GM23338 (cell line): ENCODE measurements at regions not wholly inside any gene's neighbourhood (a gene's known extent, or its start where the extent isn't known, plus 50 kb on each side); places are given as distances from the start of the nearest gene placed in this dataset.

Source experiments
- ATAC-seq: fragments of 200-7000 bp; cut with Tn5 transposase; 3 replicates; pipeline ENCODE4 v1.9.1; 2020
- DNase-seq: peaks from one replicate; pipeline ENCODE4 v3.0.0-alpha.2; 2015; ENCODE audit warnings: low spot score
- H2AFZ ChIP-seq: fragments of 200-600 bp; sonication (generic); 2 replicates; pipeline ENCODE4 v1.8.0; 2016; ENCODE audit warnings: antibody characterized with exemption, mild to moderate bottlenecking, moderate library complexity
- H3F3A ChIP-seq: fragments of 200-600 bp; sonication (generic); replicated peaks from 2 replicates; pipeline ENCODE4 v1.8.0; 2017; ENCODE audit warnings: antibody characterized with exemption, mixed run types, low read depth
- H3K27ac ChIP-seq: fragments of 200-600 bp; sonication (generic); 2 replicates; pipeline ENCODE4 v1.6.1; 2016; ENCODE audit warnings: low read depth
- H3K27me3 ChIP-seq: fragments of 200-600 bp; sonication (generic); 2 replicates; pipeline ENCODE4 v1.8.0; 2016; ENCODE audit warnings: mild to moderate bottlenecking, mixed run types, moderate library complexity; ENCODE audit not compliant: insufficient read depth
- H3K36me3 ChIP-seq: fragments of 200-600 bp; sonication (generic); 2 replicates; pipeline ENCODE4 v1.8.0; 2016; ENCODE audit warnings: mild to moderate bottlenecking; ENCODE audit not compliant: insufficient read depth
- H3K4me1 ChIP-seq: fragments of 200-600 bp; sonication (generic); 2 replicates; pipeline ENCODE4 v1.8.0; 2016; ENCODE audit warnings: mild to moderate bottlenecking, moderate library complexity; ENCODE audit not compliant: insufficient read depth
- H3K4me2 ChIP-seq: fragments of 200-600 bp; sonication (generic); 2 replicates; pipeline ENCODE4 v1.7.1; 2017; ENCODE audit warnings: mixed run types
- H3K4me3 ChIP-seq: fragments of 200-600 bp; sonication (generic); 2 replicates; pipeline ENCODE4 v1.6.1; 2016; ENCODE audit warnings: mixed run types
- H3K79me2 ChIP-seq: fragments of 200-600 bp; sonication (generic); replicated peaks from 2 replicates; pipeline ENCODE4 v1.8.0; 2017; ENCODE audit warnings: mild to moderate bottlenecking; ENCODE audit not compliant: insufficient read depth
- H3K9me2 ChIP-seq: fragments of 200-600 bp; sonication (generic); 2 replicates; pipeline ENCODE4 v1.8.0; 2017; ENCODE audit not compliant: insufficient read depth
- H4K20me1 ChIP-seq: fragments of 200-600 bp; sonication (generic); replicated peaks from 2 replicates; pipeline ENCODE4 v1.8.0; 2017; ENCODE audit warnings: mild to moderate bottlenecking; ENCODE audit not compliant: insufficient read depth
- H3K27ac Mint-ChIP-seq: 2 replicates; pipeline ENCODE4 v1.8.0; 2020; ENCODE audit warnings: inconsistent platforms, mild to moderate bottlenecking, moderate library complexity, mixed read lengths
- H3K27me3 Mint-ChIP-seq: 3 replicates; pipeline ENCODE4 v1.8.0; 2022; ENCODE audit warnings: low read depth, mild to moderate bottlenecking, moderate library complexity, mixed read lengths, inconsistent platforms; ENCODE audit not compliant: insufficient read depth, poor library complexity
- H3K36me3 Mint-ChIP-seq: 3 replicates; pipeline ENCODE4 v1.8.0; 2021; ENCODE audit warnings: low read depth, mild to moderate bottlenecking, inconsistent platforms, moderate library complexity, mixed read lengths
- H3K4me1 Mint-ChIP-seq: 3 replicates; pipeline ENCODE4 v1.8.0; 2020; ENCODE audit warnings: mild to moderate bottlenecking, inconsistent platforms, mixed read lengths
- H3K4me3 Mint-ChIP-seq: 3 replicates; pipeline ENCODE4 v1.8.0; 2021; ENCODE audit warnings: moderate library complexity, mild to moderate bottlenecking, inconsistent platforms, mixed read lengths
- H3K9me3 Mint-ChIP-seq: 3 replicates; pipeline ENCODE4 v1.8.0; 2020; ENCODE audit warnings: moderate library complexity, mild to moderate bottlenecking, inconsistent platforms, mixed read lengths
- CREB1 ChIP-seq: fragments of 250-450 bp; sonication (Bioruptor Pico); IDR thresholded peaks from 2 replicates; pipeline ENCODE4 v1.5.0; 2020; ENCODE audit warnings: low read depth, mild to moderate bottlenecking, moderate library complexity
- CTCF ChIP-seq, 2 experiments: fragments of 200-600 bp in 1 of 2; sonication (generic) in 1 of 2; conservative IDR thresholded peaks; 2 replicates each; pipeline versions ENCODE4 v1.5.1 to v1.6.1; 2016 to 2017; ENCODE audit warnings: antibody characterized with exemption in 2 of 2, low read depth in 2 of 2, mild to moderate bottlenecking in 2 of 2, moderate library complexity in 1 of 2
- ETS1 ChIP-seq: IDR thresholded peaks from 2 replicates; pipeline ENCODE4 v1.6.1; 2016; ENCODE audit warnings: antibody characterized with exemption
- EZH2phosphoT487 ChIP-seq: fragments of 200-600 bp; sonication (generic); IDR thresholded peaks from one replicate; pipeline ENCODE4 v1.8.1; 2018; ENCODE audit warnings: antibody characterized with exemption; ENCODE audit not compliant: unreplicated experiment
- POLR2AphosphoS5 ChIP-seq: IDR thresholded peaks from 2 replicates; pipeline ENCODE4 v1.6.1; 2016; ENCODE audit warnings: antibody characterized with exemption, low read depth
- REST ChIP-seq: IDR thresholded peaks from one replicate; pipeline ENCODE4 v1.6.1; 2018; ENCODE audit warnings: antibody characterized with exemption; ENCODE audit not compliant: unreplicated experiment
- STAT1 ChIP-seq: IDR thresholded peaks from one replicate; pipeline ENCODE4 v1.6.1; 2016; ENCODE audit warnings: antibody characterized with exemption; ENCODE audit not compliant: unreplicated experiment
- ZNF114 ChIP-seq: fragments of 250-450 bp; sonication (Bioruptor Pico); IDR thresholded peaks from 2 replicates; pipeline ENCODE4 v1.5.0; 2020; ENCODE audit warnings: mild to moderate bottlenecking, moderate library complexity
- ZNF331 ChIP-seq: fragments of 250-450 bp; sonication (Bioruptor Pico); IDR thresholded peaks from 2 replicates; pipeline ENCODE4 v1.5.0; 2020; ENCODE audit warnings: low read depth, mild to moderate bottlenecking, moderate library complexity

- TF ChIP-seq REST = no peak
- TF ChIP-seq EZH2phosphoT487 = no peak
- TF ChIP-seq STAT1 = no peak
- TF ChIP-seq POLR2AphosphoS5 = no peak
- no peak for TF ChIP-seq CTCF (conservative IDR thresholded peaks at IDR 0.05; ENCODE audit: low read depth in 2 of 2)
Observed at GRCh38 chr3:81261996-81262395, 499.4 kb downstream of the GBE1 start (continued).

GRCh38 chr3:81255463-81255862 lies 506.0 kb downstream of the GBE1 start:
- Mint-ChIP-seq H3K9me3 (no peaks in the 10 kb centered on the region), H3K27ac (no peak overlapping the region), H3K4me1 (no peaks in the 10 kb centered on the region), H3K4me3 (no peak overlapping the region), H3K27me3 (no peaks in the 10 kb centered on the region), H3K36me3 (no peaks in the 10 kb centered on the region)
- Histone ChIP-seq H3K36me3 (no peaks in the 10 kb centered on the region), H2AFZ (no peak overlapping the region), H3K4me3 (no peak overlapping the region), H3K4me1 (no peaks in the 10 kb centered on the region), H3K27me3 (no peaks in the 10 kb centered on the region), H3K4me2 (no peak overlapping the region), H3K9me2 (no peaks in the 10 kb centered on the region), H4K20me1 (no peaks in the 10 kb centered on the region), H3K79me2 (no peaks in the 10 kb centered on the region), H3F3A (no peaks in the 10 kb centered on the region), H3K27ac (no peak overlapping the region)
- TF ChIP-seq ETS1 (no peak), REST (no peak), STAT1 (no peak), ZNF114 (no peak), POLR2AphosphoS5 (no peak), CREB1 (CRISPR knock-in tag) (no peak), ZNF331 (CRISPR knock-in tag) (no peak)
- no peak for ATAC-seq
- DNase-seq = no peak
